ENCODE measurements at regions not wholly inside any gene's neighbourhood (a gene's known extent, or its start where the extent isn't known, plus 50 kb on each side); places are given as distances from the start of the nearest gene placed in this dataset.
A peak's percentile ranks its signal among the peaks of the same experiment; 100 is the strongest.

DNA sequence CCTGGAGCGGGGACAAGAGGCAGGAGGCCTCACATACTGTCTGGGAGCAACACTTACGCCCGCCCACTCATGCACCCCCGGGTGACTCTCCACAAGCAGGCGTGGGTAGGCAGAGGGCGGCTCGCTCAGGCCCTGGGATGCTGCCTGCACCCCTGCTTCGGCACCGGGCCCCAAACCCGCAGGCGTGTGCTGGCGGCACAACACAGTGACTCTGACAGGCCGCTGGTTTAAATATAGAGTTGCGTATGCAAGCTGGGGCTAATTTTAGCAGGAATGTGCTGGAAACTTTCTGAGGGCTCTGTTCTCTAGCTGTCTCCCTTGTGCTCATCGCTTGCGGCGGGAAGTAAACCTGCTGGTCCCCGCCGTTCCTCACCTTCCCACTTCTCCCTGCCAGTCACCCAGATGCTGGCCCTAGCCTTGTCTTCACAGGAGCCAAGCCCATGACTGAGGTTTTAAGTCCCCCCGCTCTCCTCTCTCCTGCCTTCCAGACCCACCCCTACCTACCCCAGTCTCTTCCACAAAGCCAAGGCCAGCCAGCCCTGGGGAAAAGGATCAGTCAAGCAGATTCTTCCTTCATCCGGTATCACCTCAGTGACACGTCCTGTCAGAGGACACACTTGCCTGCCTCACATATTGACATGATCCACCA lies 94.5 kb upstream of the FOXP4 start:
- DNase-seq = no peak

DNA sequence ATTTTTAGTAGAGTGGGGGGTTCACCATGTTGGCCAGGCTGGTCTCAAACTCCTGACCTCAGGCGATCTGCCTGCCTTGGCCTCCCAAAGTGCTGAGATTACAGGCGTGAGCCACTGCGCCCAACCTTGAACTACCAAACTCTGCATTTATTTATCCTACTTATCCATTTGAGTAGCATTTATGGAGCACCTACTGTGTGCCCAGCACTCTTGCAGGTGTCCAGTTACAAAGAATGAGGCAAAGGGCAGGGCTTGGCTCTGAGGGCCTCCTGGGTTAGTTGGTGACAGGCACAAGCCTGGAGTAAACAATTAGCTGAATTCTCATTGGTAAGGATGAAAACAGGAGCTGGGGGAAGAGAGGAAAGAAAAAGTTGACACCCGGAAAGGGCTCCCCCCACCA lies 93.4 kb upstream of the FOXP4 start:
- no peak for DNase-seq

DNA sequence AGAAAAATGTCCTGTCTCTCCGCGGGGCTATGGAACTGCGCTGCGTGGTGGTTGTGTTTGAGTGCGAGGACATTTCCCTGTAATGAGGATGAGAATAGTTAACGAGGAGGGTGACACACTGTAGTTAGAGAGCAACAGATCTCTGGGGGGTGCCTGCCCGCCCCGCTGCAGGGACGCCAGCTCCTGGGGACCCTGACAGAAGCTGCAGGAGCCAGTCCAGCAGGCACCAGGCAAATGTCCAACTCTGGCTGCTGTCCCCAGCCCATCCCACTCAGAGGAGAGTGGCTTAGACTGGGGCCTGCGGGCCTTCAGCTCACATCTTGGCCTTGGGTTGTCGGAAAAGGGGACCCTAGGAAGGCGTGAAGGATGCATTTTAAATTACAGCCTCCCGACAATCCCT lies 92.9 kb upstream of the FOXP4 start:
- DNase-seq = no peak

DNA sequence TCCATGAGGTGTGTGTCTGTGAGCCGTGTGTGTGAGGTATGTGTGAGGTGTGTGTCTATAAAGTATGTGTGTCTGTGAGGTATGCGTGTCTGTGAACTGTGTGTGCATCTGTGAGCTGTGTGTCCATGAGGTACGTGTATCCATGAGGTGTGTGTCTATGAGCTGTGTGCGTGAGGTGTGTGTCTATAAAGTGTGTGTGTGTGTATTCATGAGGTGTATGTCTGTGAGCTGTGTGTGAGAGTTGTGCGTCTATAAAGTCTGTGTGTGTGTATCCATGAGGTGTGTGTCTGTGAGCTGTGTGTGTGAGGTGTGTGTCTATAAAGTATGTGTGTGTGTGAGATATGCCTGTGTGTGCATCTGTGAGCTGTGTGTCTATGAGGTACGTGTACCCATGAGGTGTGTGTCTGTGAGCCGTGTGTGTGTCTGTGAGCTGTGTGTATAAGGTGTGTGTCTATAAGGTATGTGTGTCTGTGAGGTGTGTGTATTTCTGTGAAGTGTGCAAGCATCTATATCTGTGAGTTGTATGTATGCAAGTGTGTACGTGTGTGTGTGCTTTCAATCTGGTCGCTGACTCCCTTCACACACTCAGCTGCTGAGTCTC lies 91.9 kb upstream of the FOXP4 start:
- DNase-seq = no peak

DNA sequence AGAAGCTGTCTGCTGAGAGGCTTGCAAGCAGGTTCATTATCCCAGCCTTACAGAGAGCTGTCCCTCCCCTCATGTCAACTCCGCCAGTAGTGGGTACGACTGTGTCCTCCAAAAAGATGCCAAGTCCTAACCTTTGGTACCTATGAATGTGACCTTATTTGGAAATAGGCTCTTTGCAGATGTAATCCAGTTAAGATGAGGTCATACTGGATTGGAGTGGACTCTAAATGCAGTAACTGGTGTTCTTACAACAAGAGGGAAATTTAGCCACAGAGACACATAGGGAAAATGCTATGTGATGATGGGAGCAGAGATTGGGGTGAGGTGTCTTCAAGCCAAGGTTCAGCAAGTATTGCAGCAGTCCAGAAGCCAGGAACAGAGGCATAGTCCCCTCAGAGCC lies 90.8 kb upstream of the FOXP4 start:
- no peak for DNase-seq

DNA sequence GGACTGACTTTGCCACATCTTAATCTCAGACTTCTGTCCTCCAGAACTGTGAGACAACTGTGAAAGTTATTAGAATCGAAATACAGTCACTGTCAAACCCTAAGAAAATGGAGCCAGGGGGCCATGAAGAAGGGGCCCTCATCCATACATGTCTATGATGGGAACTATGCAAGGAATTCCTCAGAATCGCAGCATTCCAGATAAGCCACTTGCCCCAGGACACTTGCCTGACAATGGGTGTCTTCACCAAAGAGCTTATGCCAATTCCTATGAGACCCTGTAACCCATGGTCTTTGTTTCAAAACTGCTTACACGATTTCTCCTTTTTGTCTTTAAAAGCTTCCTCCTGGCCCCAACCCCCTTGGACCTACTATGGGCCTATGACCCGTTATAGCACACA lies 90.4 kb upstream of the FOXP4 start:
- DNase-seq = no peak

DNA sequence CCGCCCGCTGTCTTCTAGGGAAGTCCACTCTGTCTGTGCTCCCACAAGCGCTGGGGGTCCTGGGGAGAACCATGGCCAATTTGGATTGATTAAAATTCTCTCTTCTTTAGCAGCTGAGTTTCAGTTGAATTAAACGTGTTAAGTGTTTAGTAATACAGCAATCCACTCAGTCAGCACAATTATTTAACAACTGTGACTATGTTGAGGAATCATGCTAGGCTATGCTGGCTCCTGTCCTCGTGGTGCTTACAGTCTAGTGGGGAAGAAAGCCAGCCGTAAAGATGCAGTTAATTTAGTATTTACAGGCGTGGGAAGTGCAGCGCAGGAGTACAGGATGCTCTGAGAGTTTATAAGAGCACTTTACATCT lies 88.9 kb upstream of the FOXP4 start:
- no peak for DNase-seq

DNA sequence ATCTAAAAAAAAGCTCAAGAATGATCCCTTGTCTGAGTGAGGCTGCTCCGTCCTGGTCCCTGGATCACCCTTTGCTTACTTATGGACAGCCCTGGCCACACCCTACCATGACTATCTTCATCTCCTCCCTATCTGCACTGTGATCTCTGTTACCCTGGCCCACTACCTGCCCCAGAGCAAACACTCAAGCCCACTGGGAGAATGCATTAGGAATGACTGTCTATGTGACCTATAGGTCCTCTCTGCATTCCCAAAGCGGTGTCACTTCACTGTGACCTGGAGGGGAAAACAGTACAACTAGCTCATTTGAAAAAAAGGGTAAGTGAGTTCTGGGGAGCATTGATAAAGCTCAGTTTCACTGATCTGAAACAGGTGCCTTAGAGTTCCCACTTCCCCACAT lies 86.4 kb upstream of the FOXP4 start:
- DNase-seq = no peak

DNA sequence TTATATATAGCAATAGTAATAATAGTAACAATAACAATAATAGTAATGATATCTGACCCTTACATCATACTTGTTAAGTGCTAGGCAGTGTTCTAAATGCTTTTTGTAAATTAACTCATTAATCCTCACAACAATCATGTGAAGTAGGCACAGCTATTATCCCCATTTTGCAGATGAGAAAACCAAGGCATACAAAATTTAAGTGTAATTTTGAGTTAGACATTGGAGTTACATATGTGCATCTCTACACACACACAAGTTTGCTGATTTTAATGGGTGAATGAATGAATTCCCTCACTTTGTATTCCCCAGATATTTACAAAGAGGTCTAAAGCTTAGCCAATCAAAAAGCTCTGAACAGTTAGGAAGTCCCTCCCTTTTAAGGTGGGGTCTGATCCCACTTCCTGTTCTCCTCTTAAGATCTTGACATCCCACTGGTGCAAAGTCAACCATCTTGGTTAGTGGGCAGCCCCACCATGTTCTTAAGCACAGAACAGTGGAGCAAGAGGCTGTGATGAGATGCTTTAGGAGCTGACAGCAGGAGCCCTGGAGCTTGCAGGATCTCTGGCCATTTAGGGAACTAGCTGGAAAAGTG lies 85.3 kb upstream of the FOXP4 start:
- no peak for DNase-seq

DNA sequence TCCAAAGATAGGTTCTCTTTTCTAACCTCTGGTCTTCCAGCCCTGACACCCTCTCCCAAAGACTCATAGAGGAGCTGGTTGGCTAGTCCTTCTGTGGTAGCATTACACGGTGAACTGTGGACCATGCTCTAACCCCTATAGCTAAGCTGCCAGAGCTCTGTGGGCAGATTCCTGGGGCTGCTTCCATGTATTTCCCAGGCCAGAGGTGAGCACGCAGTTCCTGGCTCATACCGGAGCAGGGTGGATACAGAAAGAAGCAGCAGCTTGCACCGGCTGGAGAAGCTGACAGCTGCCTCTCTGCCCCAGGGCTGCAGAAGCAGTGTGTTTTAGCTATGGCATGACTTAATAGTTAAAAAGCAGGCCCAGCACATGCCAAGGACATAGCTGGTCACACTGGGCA lies 84.1 kb upstream of the FOXP4 start:
- no peak for DNase-seq

DNA sequence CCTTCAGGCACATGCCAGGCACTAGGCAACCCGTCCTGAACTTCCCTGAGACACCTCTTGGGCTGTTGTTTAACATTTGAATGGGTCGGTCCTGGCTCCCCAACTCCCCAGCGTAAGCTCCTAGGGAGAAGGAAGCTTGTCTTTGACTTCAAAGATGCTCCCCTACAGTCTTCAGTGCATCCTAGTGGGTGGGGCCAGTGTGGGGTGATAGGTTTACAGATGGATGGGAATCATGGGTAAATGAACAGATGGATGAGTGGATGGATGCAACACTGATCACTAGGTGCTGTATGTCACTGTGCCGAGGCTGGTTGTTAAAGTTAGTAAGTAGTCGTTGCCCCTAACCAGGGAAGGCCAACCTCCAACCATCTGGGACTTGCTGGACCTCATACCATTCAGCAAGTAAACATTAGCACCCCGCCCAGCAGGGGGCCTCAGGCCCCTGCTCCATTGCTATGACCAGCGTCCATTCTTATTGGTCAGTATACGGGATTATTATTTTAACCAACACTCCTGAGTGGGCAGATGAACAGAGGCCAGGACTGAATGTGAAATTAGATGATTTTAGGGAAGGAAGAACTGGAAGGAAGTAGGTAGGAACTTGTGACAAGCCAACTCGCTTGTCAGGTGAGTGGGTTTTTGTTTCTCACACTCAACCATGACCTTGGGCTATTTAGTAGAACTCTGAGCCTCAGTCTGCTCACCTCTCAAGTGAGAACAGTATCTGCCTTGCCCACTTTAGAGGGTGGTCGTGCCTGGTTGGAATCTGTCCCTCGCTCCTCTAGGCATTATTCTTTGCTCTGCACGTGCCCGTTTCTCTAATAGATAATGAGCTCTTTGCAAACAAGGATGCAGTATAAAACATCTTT lies 82.9 kb upstream of the FOXP4 start:
- DNase-seq = no peak

DNA sequence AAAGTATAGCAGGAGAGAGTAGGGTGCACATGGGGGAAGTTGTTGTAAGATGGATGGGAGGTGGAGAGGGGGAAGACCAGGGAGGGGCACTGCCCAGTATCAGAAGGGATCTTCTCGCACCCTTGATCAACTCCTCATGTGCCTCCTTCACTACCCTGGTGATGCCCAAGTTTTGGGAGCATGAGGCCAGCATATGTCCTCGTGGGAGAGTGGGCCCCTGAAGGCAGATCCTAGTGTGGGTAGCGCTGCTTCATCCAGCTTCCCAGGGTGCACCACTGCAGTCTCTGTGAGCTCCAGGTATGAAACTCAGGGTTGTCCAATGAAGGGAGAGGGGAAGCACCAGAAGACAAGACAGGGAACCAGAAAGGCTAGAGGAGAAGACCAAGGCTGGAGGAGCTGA lies 82.2 kb upstream of the FOXP4 start:
- no peak for DNase-seq

DNA sequence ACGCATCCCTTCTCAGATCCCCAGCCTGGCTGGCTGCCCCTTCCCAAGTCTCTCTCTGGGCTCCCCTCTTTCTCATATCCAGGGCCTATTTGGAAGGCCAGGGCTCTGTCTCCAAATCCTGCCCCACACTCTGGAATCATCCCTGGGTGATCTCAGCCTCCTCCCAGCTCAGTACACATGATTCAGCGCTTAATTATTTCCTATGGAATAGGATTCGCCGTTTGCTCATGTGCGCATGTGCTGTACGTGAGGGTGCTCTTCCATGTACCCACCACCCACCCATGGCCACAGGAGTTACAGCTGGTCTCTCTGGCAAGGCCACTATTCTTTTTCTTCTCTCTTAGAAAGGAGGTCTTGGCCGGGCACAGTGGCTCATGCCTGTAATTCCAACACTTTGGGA lies 81.7 kb upstream of the FOXP4 start:
- DNase-seq = no peak

DNA sequence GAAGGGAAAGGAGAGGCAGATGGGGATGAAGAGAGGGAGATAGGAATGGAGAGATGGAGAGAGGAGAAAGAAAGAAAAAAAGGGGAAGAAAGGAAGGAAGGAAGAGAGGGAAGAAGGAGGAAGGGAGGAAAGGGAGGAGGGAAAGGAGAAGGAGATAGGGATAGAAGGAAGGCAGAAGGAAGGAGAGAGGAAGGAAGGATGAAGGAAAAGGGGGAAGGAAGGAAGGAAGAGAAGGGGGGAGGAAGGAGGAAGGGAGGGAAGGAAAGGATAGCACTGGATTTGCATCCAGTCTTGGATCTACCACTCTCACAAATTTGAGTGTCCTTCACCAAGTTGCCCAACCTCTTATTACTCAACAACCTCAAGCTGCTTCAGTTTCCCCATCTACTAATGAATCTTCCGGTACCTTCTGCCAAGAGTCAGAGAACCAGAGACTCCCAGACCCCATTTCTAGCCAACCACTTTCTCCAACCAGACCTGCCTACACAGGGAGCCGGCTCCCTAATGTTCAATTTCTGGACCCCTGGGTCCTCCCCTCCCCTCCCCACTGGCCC lies 79.7 kb upstream of the FOXP4 start:
- no peak for DNase-seq

DNA sequence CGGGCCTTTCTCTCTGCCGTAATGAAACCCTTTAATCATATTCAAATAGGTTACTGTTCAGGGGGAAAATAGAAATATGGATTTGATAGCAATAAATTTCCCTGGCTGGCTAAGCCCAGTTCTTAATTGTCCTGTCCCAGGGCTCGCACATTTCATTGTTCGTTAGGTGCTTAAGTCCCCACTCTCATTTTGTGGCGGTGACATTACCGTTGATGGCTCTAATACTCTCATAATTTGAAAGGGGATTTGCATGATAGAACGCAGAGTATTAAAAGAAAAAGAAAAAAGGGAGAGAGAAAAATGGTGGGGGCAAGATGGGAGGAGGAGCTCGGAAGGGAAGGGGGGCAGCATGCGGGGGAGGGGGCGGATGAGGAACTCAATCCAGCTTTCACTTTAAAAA lies 79.1 kb upstream of the FOXP4 start:
- no peak for DNase-seq

DNA sequence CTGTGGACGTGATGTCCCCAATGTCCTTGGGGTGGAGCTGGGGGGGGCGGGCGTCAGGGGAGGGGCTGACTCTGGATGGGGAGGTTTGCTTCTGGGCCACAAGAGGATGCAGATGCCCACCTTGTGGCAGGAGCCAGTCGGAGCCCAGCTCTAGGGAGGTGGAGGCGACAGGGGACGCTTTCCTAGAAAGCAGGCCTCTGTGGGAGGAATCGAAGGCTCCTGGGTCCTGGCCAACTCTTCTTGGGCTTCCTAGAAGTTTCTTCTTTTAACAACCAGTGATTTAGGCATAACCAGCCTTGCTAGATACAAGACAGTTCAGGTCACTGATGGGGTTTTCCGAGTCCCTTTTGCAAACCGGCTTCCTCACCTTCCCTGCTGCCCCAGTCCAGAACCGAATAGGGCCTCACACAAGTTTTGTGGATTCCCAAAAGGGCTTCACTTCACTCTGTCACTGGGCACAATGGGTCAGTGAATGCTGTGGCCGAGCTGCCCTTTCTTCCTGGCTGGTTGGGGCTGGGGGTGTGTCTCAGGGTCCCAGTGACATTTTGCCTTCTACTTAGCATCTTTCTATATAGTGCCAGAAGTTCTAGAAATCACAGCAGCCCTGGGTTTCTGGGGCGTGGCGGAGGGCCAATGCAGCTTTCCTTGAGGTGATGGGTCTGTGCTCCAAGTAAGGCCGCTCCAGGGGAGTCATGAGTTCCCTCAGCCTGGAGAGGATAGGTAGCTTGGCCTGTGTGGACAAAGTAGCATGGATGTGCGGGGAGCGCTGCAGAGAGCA lies 78.4 kb upstream of the FOXP4 start:
- DNase-seq = no peak

DNA sequence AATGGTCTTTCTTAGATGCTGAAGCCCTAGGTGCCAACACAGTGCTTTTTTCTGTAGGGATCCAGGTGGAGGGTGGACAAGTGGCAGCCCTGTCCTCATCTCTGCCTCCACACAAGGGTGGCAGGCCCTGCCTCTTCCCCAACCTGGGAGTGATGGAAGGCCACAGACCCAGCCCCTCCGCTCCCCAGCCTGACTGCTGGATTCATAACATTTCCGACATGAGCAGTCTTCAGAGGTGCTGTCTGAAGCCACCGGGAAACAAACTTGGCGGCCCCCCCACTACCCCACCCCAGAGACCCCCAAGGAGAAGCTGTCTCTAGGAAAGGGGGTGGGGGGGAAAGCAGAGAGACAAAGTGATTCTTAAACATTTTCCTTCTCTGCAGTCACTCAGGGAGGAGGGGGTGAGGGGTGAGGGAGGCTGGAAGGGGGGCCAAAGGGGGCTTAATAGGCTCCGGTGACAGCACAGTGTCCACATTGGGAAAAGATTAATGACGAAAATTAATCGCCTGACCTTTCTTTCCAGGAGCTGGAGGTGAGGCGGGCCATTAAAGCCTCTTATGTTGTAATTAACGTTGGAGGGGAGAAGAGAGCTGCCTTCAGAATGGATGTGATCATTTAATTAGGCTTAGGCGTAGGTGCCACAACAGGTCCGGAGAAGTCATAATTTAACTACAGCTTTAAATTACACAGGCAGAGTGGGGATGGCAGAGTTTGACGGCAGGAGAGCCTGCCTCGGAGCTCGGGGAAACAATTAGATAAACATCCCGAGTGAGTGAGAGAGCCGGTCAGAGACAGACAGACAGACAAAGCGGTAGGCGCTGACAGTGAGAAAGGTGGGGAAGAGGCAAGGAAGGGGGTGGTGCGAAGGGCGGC lies 76.8 kb upstream of the FOXP4 start:
- no peak for DNase-seq

DNA sequence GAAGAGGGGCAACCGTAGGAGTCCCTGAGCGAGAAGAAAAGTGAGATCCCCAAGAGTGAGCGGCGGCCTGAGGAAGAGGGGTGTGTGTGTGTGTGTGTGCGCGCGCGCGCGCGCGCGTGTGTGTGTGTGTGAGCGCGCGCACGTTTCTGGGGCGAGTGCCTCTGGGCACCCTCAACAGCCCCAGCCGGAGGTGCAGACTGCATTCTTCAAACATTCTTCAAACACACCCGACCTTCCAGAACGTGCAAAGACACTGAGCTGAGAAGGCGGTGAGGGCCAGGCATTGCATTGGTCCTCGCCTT lies 76.2 kb upstream of the FOXP4 start:
- no peak for DNase-seq

DNA sequence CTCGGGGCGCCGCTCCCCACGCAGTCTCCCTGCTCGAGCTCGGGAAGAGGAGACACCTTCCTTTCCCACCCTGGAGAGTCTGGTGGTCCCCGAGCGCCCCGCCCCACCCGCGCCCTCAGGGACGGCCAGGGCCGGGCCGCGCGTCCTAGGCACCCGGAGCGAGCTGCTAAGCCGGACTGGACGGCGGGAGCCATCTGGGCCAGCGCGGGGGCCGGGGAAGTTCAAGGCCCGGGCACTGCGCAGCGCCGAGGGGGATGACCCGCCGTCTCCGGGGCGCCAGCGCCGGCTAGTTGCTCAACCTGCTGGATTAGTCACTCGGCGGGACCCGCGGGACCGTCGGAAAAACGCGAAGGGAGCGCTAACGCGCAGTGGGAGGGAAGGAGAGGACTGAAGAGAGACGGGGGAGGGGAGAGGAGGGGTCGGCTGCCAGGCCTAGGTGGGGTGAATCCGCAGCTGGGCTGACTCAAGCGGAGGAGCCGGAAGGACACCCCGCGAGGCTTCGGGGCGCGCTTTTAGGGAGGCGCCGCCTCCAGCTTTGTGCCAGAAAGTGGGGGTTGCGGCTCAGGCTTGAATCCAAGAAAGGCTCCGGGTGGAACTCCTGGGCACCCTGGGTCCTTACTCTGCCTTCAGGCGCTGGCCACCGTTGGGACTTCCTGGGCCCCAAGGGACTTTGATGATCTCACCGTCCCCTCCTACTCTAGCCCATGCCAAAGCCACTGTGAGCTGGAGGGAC lies 75.7 kb upstream of the FOXP4 start:
- DNase-seq = peak; percentile 21

DNA sequence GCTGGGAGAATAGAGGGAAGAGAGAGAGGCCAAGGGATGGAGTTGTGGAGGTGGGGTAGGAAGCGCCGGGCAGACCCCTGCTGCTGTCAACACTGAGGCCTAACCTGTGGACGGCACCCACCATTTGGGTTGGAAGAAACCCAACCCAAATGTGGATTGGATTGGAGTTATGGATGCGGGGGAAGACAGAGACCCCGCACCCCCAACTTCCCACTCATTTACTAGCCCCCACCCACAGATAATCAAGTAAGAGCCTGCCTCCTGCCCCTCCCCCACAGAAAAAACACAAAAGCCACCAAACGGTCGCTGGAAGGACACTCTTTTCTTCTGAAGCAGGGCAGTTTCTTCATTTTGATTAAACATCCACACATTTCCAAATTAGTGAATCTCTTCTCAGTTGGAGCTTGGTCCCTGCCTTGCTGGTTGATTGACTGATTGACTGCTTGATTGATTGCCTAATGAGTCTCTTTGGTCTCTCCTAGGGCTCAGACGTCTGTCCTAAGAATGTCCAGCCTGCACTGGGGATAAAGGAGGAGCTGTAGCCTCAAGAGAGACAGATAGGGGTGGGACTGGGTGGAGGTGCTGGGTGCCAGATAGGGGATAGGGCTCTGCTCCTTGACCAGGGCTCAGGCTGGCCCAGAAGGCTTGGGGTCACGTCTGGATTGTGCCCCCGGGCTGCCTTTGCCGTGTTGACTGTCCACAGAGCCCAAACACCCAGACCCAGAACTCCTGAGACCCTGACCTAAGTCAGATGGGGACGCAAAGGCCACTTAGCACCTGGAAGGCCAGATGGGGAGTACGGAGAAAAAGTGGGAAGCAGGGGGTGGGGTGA lies 74.9 kb upstream of the FOXP4 start:
- DNase-seq = no peak
